ENCODE measurements at regions not wholly inside any gene's neighbourhood (a gene's known extent, or its start where the extent isn't known, plus 50 kb on each side); places are given as distances from the start of the nearest gene placed in this dataset.
"Not testable (repeated sequence)": the region's sequence is repeated elsewhere in the genome, so short reads cannot be mapped to it uniquely, and the experiment has no call there.

- intact Hi-C loops (cut with micrococcal nuclease); H3K36me3 Mint-ChIP-seq (ENCODE audit: low read depth); H3K9me3 Mint-ChIP-seq; H3K27me3 Mint-ChIP-seq; H3K4me3 Mint-ChIP-seq; H3K27ac Mint-ChIP-seq; H3K4me1 Mint-ChIP-seq; DNase-seq: not testable (repeated sequence)
Observed at GRCh38 chr9:63781390-63781789, 1503.6 kb downstream of the FOXD4L5 start.

DNA sequence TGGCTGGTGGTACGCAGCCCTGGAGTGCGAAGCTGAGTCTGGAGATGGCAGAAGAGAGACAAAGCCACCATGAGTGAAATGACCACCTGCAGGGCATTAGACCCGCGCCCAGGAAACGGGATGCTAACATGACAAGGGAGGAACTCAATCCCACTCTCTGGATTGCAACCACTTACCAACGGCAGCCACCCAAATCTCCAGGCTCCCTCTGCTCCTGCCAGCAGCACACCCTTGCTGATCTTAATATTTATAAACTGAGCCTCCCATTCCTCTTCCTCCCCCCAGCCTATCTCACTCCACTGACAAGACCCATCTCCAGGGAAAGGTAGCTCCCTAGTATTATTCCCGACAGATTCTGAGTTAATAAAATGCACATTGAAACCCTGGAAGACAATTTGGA, 1508.8 kb downstream of the FOXD4L5 start:
- intact Hi-C loops (cut with micrococcal nuclease); H3K27ac Mint-ChIP-seq; H3K9me3 Mint-ChIP-seq; DNase-seq; H3K36me3 Mint-ChIP-seq (ENCODE audit: low read depth); H3K4me1 Mint-ChIP-seq; H3K4me3 Mint-ChIP-seq; H3K27me3 Mint-ChIP-seq: not testable (repeated sequence)

- intact Hi-C loops (cut with micrococcal nuclease); H3K27ac Mint-ChIP-seq; H3K9me3 Mint-ChIP-seq; H3K36me3 Mint-ChIP-seq (ENCODE audit: low read depth); H3K4me3 Mint-ChIP-seq; DNase-seq; H3K4me1 Mint-ChIP-seq; H3K27me3 Mint-ChIP-seq: not testable (repeated sequence)
Observed at GRCh38 chr9:63775092-63775426, 1510.0 kb downstream of the FOXD4L5 start.

DNA sequence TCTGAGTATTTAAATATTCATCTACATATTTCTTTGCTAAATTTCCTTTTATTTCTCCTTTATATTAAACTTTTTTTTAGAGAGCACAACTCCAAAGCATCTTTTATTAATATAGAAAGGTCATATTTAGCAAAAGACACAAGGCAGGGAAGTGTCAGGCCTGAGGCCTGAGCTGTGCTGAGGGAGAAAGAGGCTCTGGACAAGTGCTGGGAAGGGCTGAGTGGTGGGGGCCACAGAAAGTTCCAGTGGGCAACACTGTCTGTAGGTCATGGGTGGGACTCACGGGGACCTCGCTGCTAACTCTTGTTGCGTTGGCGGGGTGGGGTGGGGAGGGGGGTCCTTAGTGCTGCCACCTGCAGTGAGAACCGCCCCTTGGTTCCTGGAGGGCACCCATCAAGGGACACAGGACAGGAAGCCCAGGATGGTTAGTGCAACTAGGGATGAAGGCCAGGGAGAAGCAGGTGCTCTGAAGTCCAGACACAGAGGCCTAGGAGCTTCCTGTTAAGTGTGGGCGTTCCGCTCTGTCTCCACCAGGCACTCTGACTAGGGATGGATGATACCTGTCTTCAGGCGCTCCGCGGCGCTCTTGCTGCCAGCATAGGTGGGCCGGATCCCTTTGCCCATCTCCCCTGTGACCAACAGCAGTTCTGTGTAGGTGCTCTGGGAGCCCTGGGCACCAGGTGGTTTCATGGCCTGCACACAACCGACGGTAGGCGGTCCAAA, 1510.5 kb downstream of the FOXD4L5 start:
- H3K4me3 Mint-ChIP-seq; H3K27me3 Mint-ChIP-seq; intact Hi-C loops (cut with micrococcal nuclease); H3K9me3 Mint-ChIP-seq; H3K36me3 Mint-ChIP-seq (ENCODE audit: low read depth); DNase-seq; H3K4me1 Mint-ChIP-seq; H3K27ac Mint-ChIP-seq: not testable (repeated sequence)

DNA sequence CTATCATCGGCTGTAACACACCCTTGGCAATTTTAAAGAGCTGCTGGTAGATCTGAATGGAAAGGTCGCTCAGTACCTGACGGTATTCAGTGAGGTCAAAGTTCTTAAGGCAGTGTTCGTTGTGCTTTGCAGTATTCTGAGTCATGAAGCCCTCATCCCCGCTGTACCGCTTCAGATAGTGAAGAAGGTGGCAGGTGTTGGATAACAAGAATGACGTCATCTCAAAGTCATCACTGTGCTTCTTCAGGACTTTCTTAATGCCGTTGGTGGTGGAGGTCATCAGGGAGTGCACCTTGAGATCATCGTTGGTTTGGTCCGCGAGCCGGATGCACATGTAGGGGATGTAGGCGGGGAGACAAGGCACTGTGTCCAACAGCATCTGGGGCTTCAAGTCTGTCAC, 1522.8 kb downstream of the FOXD4L5 start:
- H3K9me3 Mint-ChIP-seq; H3K36me3 Mint-ChIP-seq (ENCODE audit: low read depth); DNase-seq; H3K4me3 Mint-ChIP-seq; H3K27me3 Mint-ChIP-seq; H3K4me1 Mint-ChIP-seq; intact Hi-C loops (cut with micrococcal nuclease); H3K27ac Mint-ChIP-seq: not testable (repeated sequence)

GRCh38 chr9:63729021-63729420, 1556.0 kb downstream of the FOXD4L5 start:
- H3K27ac Mint-ChIP-seq; H3K36me3 Mint-ChIP-seq (ENCODE audit: low read depth); H3K9me3 Mint-ChIP-seq; H3K4me1 Mint-ChIP-seq; intact Hi-C loops (cut with micrococcal nuclease); DNase-seq; H3K27me3 Mint-ChIP-seq; H3K4me3 Mint-ChIP-seq: not testable (repeated sequence)

GRCh38 chr9:63728287-63728686, 1556.7 kb downstream of the FOXD4L5 start:
- no peak overlapping the region for H3K27ac Mint-ChIP-seq
- H3K4me1 Mint-ChIP-seq: no peaks in the 10 kb centered on the region
- no peaks in the 10 kb centered on the region for H3K36me3 Mint-ChIP-seq (ENCODE audit: low read depth)
- no peak overlapping the region for H3K4me3 Mint-ChIP-seq
- no peaks in the 10 kb centered on the region for H3K9me3 Mint-ChIP-seq
- peaks cover 3% of the 10 kb centered on the region for H3K27me3 Mint-ChIP-seq
- intact Hi-C loops (cut with micrococcal nuclease): no loop called here
- no peak for DNase-seq

DNA sequence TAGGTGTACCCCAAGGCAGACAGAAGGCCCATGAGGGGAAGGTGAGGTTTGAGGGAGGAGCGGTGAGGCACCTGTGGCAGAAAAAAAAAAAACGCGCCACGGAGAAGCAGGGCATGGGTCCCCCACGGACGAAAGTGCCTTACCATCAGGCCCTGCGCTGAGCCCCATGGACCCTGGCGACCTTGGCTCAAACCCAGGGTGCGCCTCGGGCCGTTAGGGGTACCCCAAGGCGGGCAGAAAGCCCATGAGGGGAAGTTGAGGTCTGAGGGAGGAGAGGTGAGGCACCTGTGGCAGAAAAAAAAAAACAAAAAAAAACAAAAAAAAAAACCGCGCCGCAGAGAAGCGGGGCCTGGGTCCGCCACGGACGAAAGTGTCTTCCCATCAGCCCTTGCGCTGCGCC, 1576.7 kb downstream of the FOXD4L5 start:
- DNase-seq; H3K27me3 Mint-ChIP-seq; H3K4me3 Mint-ChIP-seq; intact Hi-C loops (cut with micrococcal nuclease); H3K36me3 Mint-ChIP-seq (ENCODE audit: low read depth); H3K9me3 Mint-ChIP-seq; H3K4me1 Mint-ChIP-seq; H3K27ac Mint-ChIP-seq: not testable (repeated sequence)

- DNase-seq; H3K4me1 Mint-ChIP-seq; H3K4me3 Mint-ChIP-seq; H3K9me3 Mint-ChIP-seq; H3K27ac Mint-ChIP-seq; intact Hi-C loops (cut with micrococcal nuclease); H3K27me3 Mint-ChIP-seq; H3K36me3 Mint-ChIP-seq (ENCODE audit: low read depth): not testable (repeated sequence)
Observed at GRCh38 chr9:63704456-63704855, 1580.6 kb downstream of the FOXD4L5 start.

- H3K27me3 Mint-ChIP-seq; H3K36me3 Mint-ChIP-seq (ENCODE audit: low read depth); H3K9me3 Mint-ChIP-seq; H3K27ac Mint-ChIP-seq; H3K4me1 Mint-ChIP-seq; intact Hi-C loops (cut with micrococcal nuclease); H3K4me3 Mint-ChIP-seq: not testable (repeated sequence)
- DNase-seq: peak; percentile 69
Observed at GRCh38 chr9:63703670-63704069, 1581.3 kb downstream of the FOXD4L5 start.

DNA sequence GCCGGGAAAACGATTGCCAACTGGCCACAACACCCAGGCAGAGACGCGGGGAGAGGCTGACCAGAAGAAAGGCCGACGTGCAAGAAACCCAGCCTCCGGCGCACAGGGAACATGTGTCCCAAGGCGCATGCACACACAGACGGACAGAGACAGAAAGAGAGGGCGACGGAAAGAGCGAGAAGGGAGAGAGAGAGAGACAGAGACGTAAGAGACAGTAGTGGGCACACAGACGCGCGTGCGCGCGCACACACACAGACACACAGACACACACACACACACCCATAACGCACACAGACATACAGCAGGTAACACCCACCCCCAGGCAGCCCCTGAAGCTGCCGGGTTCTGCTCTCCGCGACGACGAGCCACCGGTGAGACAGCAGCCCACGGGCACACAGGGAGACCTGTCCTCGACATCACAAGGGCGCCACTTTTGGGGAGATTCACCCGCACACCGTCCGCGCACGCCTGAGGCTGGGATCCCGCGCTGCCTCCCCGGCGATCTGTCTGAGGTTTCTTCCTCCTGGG, 1581.8 kb downstream of the FOXD4L5 start:
- H3K27ac Mint-ChIP-seq; H3K9me3 Mint-ChIP-seq; intact Hi-C loops (cut with micrococcal nuclease); H3K4me3 Mint-ChIP-seq; DNase-seq; H3K27me3 Mint-ChIP-seq; H3K4me1 Mint-ChIP-seq; H3K36me3 Mint-ChIP-seq (ENCODE audit: low read depth): not testable (repeated sequence)

Data from activated CD4-positive, alpha-beta T cell treated with anti-CD3 and anti-CD28 coated beads, Interleukin-2, amount 10 ng/mL, durations not matched to agents 24 days and 14 days (primary cell).